Naive thymus-derived CD4-positive, alpha-beta T cell (primary cell): ENCODE measurements at regions not wholly inside any gene's neighbourhood (a gene's known extent, or its start where the extent isn't known, plus 50 kb on each side); places are given as distances from the start of the nearest gene placed in this dataset.

Experiments
- ATAC-seq: fragments of 150-1000 bp; cut with Tn5 transposase; 2 replicates; pipeline ENCODE4 v1.10.0; 2021; ENCODE audit warnings: mild to moderate bottlenecking, moderate library complexity
- CTCF ChIA-PET: fragments of 350-600 bp; sonication (Branson Sonifier 250); formaldehyde crosslinking; loops from one replicate; lab custom pipeline; 2021; ENCODE audit warnings: antibody characterized with exemption; lab: Charles Lee
- POLR2A ChIA-PET: fragments of 350-600 bp; sonication (Branson Sonifier 250); formaldehyde crosslinking; loops from one replicate; lab custom pipeline; 2021; ENCODE audit warnings: antibody characterized with exemption, inconsistent platforms; lab: Charles Lee
- DNase-seq, 9 donors: peaks; one replicate each; pipeline versions ENCODE4 v3.0.0 to v3.0.0-alpha.2; 2020 to 2022; ENCODE audit warnings: mixed read lengths in 1 of 9
- H3K27ac ChIP-seq: one replicate; pipeline ENCODE4 v1.7.0; 2013; ENCODE audit warnings: mild to moderate bottlenecking, low read depth, low read length, moderate library complexity
- H3K27me3 ChIP-seq, 2 donors: one replicate each; pipeline ENCODE4 v1.7.0; 2013; ENCODE audit warnings: low read length in 2 of 2, mild to moderate bottlenecking in 2 of 2, moderate library complexity in 2 of 2; ENCODE audit not compliant: control insufficient read depth in 2 of 2, insufficient read depth in 2 of 2
- H3K36me3 ChIP-seq, 3 experiments: 1 replicate in 2 of 3; 2 replicates in 1 of 3; pipeline ENCODE4 v1.7.0; 2013; ENCODE audit warnings: low read length in 3 of 3, mild to moderate bottlenecking in 3 of 3, moderate library complexity in 1 of 3; ENCODE audit not compliant: insufficient read depth in 3 of 3, control insufficient read depth in 2 of 3
- H3K4me1 ChIP-seq, 2 donors: one replicate each; pipeline ENCODE4 v1.7.0; 2013; ENCODE audit warnings: low read length in 2 of 2, mild to moderate bottlenecking in 2 of 2, moderate library complexity in 1 of 2; ENCODE audit not compliant: control insufficient read depth in 2 of 2, insufficient read depth in 2 of 2
- H3K4me3 ChIP-seq: 2 replicates; pipeline ENCODE4 v1.7.0; 2013; ENCODE audit warnings: mild to moderate bottlenecking, low read length
- H3K9me3 ChIP-seq, 3 experiments: 1 replicate in 2 of 3; 2 replicates in 1 of 3; pipeline ENCODE4 v1.7.0; 2013; ENCODE audit warnings: low read length in 3 of 3; ENCODE audit not compliant: control insufficient read depth in 2 of 3
- H3K27ac Mint-ChIP-seq, 9 donors: one replicate each; pipeline ENCODE4 v1.8.0; 2020 to 2022; ENCODE audit warnings: mixed read lengths in 9 of 9, mild to moderate bottlenecking in 8 of 9, moderate library complexity in 5 of 9, inconsistent platforms in 2 of 9
- H3K27me3 Mint-ChIP-seq, 5 donors: one replicate each; pipeline ENCODE4 v1.8.0; 2021 to 2022; ENCODE audit warnings: mixed read lengths in 5 of 5, mild to moderate bottlenecking in 1 of 5
- H3K36me3 Mint-ChIP-seq, 5 donors: one replicate each; pipeline ENCODE4 v1.8.0; 2020 to 2022; ENCODE audit warnings: mixed read lengths in 5 of 5, mild to moderate bottlenecking in 3 of 5, inconsistent platforms in 1 of 5
- H3K4me1 Mint-ChIP-seq, 7 donors: one replicate each; pipeline ENCODE4 v1.8.0; 2020 to 2022; ENCODE audit warnings: mixed read lengths in 7 of 7, mild to moderate bottlenecking in 3 of 7, inconsistent platforms in 1 of 7
- H3K4me3 Mint-ChIP-seq, 10 donors: one replicate each; pipeline ENCODE4 v1.8.0; 2020 to 2022; ENCODE audit warnings: mild to moderate bottlenecking in 10 of 10, mixed read lengths in 10 of 10, moderate library complexity in 6 of 10, inconsistent platforms in 2 of 10
- H3K9me3 Mint-ChIP-seq, 11 donors: one replicate each; pipeline ENCODE4 v1.8.0; 2020 to 2022; ENCODE audit warnings: mixed read lengths in 11 of 11, mild to moderate bottlenecking in 4 of 11, inconsistent platforms in 1 of 11, moderate library complexity in 1 of 11
- intact Hi-C, 2 donors: fragments of 100-400 bp; cut with micrococcal nuclease; formaldehyde crosslinking; loops; one replicate each; pipeline ENCODE4 v1.15.1; 2023

GRCh38 chr1:218863987-218864386, 309.7 kb upstream of the LYPLAL1 start:
- Histone ChIP-seq H3K27me3 (no peaks in the 10 kb centered on the region), H3K4me1 (no peaks in the 10 kb centered on the region), H3K27ac (no peak overlapping the region), H3K36me3 (no peaks in the 10 kb centered on the region), H3K9me3 (no peaks in the 10 kb centered on the region), H3K4me3 (no peak overlapping the region)
- no peaks in the 10 kb centered on the region for H3K36me3 Mint-ChIP-seq
- no peak overlapping the region for H3K27ac Mint-ChIP-seq
- ChIA-PET CTCF (no interaction called here), POLR2A (no interaction called here)
- H3K4me1 Mint-ChIP-seq = no peaks in the 10 kb centered on the region
- H3K4me3 Mint-ChIP-seq = no peak overlapping the region
- DNase-seq (no peak), ATAC-seq (no peak)
- peaks cover 0 to 8% (median 0%) of the 10 kb centered on the region in 11 donors for H3K9me3 Mint-ChIP-seq
- no peaks in the 10 kb centered on the region for H3K27me3 Mint-ChIP-seq
- intact Hi-C loops = no loop called here

GRCh38 chr1:218865591-218865990, 308.1 kb upstream of the LYPLAL1 start:
- H3K4me3 Mint-ChIP-seq = no peak overlapping the region
- H3K9me3 Mint-ChIP-seq = peaks cover 0 to 9% (median under 1%) of the 10 kb centered on the region in 11 donors
- ChIA-PET POLR2A (no interaction called here), CTCF (no interaction called here)
- Histone ChIP-seq H3K9me3 (no peaks in the 10 kb centered on the region), H3K4me3 (no peak overlapping the region), H3K27ac (no peak overlapping the region), H3K27me3 (no peaks in the 10 kb centered on the region), H3K4me1 (no peaks in the 10 kb centered on the region), H3K36me3 (no peaks in the 10 kb centered on the region)
- DNase-seq (no peak), ATAC-seq (no peak)
- H3K27ac Mint-ChIP-seq = no peak overlapping the region
- H3K36me3 Mint-ChIP-seq = no peaks in the 10 kb centered on the region
- no peaks in the 10 kb centered on the region for H3K4me1 Mint-ChIP-seq
- H3K27me3 Mint-ChIP-seq = no peaks in the 10 kb centered on the region
- intact Hi-C loops = no loop called here

- H3K4me3 Mint-ChIP-seq = no peak overlapping the region
- no peak for ATAC-seq
- H3K4me3 ChIP-seq = no peak overlapping the region
- DNase-seq = no peak
- intact Hi-C loops = no loop called here
- no peaks in the 10 kb centered on the region for H3K36me3 Mint-ChIP-seq
- H3K4me1 Mint-ChIP-seq = no peaks in the 10 kb centered on the region
- no peaks in the 10 kb centered on the region for H3K36me3 ChIP-seq
- POLR2A ChIA-PET = no interaction called here
- CTCF ChIA-PET = no interaction called here
- H3K9me3 Mint-ChIP-seq = peaks cover 0 to 15% (median 2%) of the 10 kb centered on the region in 11 donors
- H3K9me3 ChIP-seq = no peaks in the 10 kb centered on the region
- H3K27ac Mint-ChIP-seq = no peak overlapping the region
- H3K27me3 Mint-ChIP-seq = no peaks in the 10 kb centered on the region
- no peak overlapping the region for H3K27ac ChIP-seq
- no peaks in the 10 kb centered on the region for H3K27me3 ChIP-seq
- no peaks in the 10 kb centered on the region for H3K4me1 ChIP-seq
These were observed 307.2 kb upstream of the LYPLAL1 start for GRCh38 chr1:218866507-218866906.

GRCh38 chr1:218867066-218867465, 306.6 kb upstream of the LYPLAL1 start:
- no peak overlapping the region for H3K4me3 ChIP-seq
- H3K27me3 ChIP-seq = no peaks in the 10 kb centered on the region
- ChIA-PET POLR2A (no interaction called here), CTCF (no interaction called here)
- H3K27ac ChIP-seq = no peak overlapping the region
- intact Hi-C loops = no loop called here
- DNase-seq = no peak
- Mint-ChIP-seq H3K27ac (no peak overlapping the region), H3K27me3 (no peaks in the 10 kb centered on the region), H3K9me3 (peaks cover 0 to 14% (median 0%) of the 10 kb centered on the region in 11 donors), H3K4me1 (no peaks in the 10 kb centered on the region), H3K36me3 (no peaks in the 10 kb centered on the region), H3K4me3 (no peak overlapping the region)
- ATAC-seq = no peak
- H3K9me3 ChIP-seq = no peaks in the 10 kb centered on the region
- H3K4me1 ChIP-seq = no peaks in the 10 kb centered on the region
- no peaks in the 10 kb centered on the region for H3K36me3 ChIP-seq

- Mint-ChIP-seq H3K9me3 (peaks cover 0 to 23% (median 0%) of the 10 kb centered on the region in 11 donors), H3K36me3 (no peaks in the 10 kb centered on the region), H3K27ac (no peak overlapping the region), H3K4me1 (peaks cover 0 to 2% (median 0%) of the 10 kb centered on the region in 7 donors), H3K4me3 (no peak overlapping the region), H3K27me3 (peaks cover 0 to 6% (median 0%) of the 10 kb centered on the region in 5 donors)
- H3K4me3 ChIP-seq = no peak overlapping the region
- intact Hi-C loops = no loop called here
- H3K36me3 ChIP-seq = no peaks in the 10 kb centered on the region
- ATAC-seq (no peak), DNase-seq (no peak)
- ChIA-PET CTCF (no interaction called here), POLR2A (no interaction called here)
- H3K27me3 ChIP-seq = no peaks in the 10 kb centered on the region
- no peaks in the 10 kb centered on the region for H3K4me1 ChIP-seq
- no peaks in the 10 kb centered on the region for H3K9me3 ChIP-seq
- H3K27ac ChIP-seq = no peak overlapping the region
These were observed 305.6 kb upstream of the LYPLAL1 start for GRCh38 chr1:218867941-218868626.

- no peaks in the 10 kb centered on the region for H3K27me3 ChIP-seq
- H3K9me3 Mint-ChIP-seq = peaks cover 0 to 23% (median 0%) of the 10 kb centered on the region in 11 donors
- no peak overlapping the region for H3K27ac Mint-ChIP-seq
- H3K36me3 ChIP-seq = no peaks in the 10 kb centered on the region
- ChIA-PET CTCF (no interaction called here), POLR2A (no interaction called here)
- no peak overlapping the region for H3K27ac ChIP-seq
- no peaks in the 10 kb centered on the region for H3K9me3 ChIP-seq
- no peaks in the 10 kb centered on the region for H3K36me3 Mint-ChIP-seq
- H3K27me3 Mint-ChIP-seq = peaks cover 0 to 6% (median 0%) of the 10 kb centered on the region in 5 donors
- no peak overlapping the region for H3K4me3 Mint-ChIP-seq
- ATAC-seq = no peak
- no peaks in the 10 kb centered on the region for H3K4me1 ChIP-seq
- DNase-seq = no peak
- intact Hi-C loops = no loop called here
- H3K4me1 Mint-ChIP-seq = peaks cover 0 to 2% (median 0%) of the 10 kb centered on the region in 7 donors
- no peak overlapping the region for H3K4me3 ChIP-seq
These were observed 304.4 kb upstream of the LYPLAL1 start for GRCh38 chr1:218869276-218869675.

- ATAC-seq (no peak), DNase-seq (no peak)
- Histone ChIP-seq H3K4me1 (no peaks in the 10 kb centered on the region), H3K36me3 (no peaks in the 10 kb centered on the region), H3K4me3 (no peak overlapping the region), H3K27me3 (no peaks in the 10 kb centered on the region), H3K9me3 (no peaks in the 10 kb centered on the region), H3K27ac (no peak overlapping the region)
- peaks cover 0 to 6% (median 0%) of the 10 kb centered on the region in 5 donors for H3K27me3 Mint-ChIP-seq
- H3K36me3 Mint-ChIP-seq = no peaks in the 10 kb centered on the region
- H3K27ac Mint-ChIP-seq = no peak overlapping the region
- peaks cover 0 to 23% (median 0%) of the 10 kb centered on the region in 11 donors for H3K9me3 Mint-ChIP-seq
- ChIA-PET POLR2A (no interaction called here), CTCF (no interaction called here)
- intact Hi-C loops = no loop called here
- no peak overlapping the region for H3K4me3 Mint-ChIP-seq
- H3K4me1 Mint-ChIP-seq = peaks cover 0 to 3% (median 0%) of the 10 kb centered on the region in 7 donors
These were observed 301.7 kb upstream of the LYPLAL1 start for GRCh38 chr1:218872026-218872425.
